ENCODE measurements at regions not wholly inside any gene's neighbourhood (a gene's known extent, or its start where the extent isn't known, plus 50 kb on each side); places are given as distances from the start of the nearest gene placed in this dataset.

- H3K4me3 ChIP-seq (ENCODE audit: control insufficient read depth in 2 of 3, extremely low read depth in 1 of 3, insufficient read depth in 2 of 3, low read depth in 1 of 3, low read length in 3 of 3): no peak overlapping the region
- peaks cover 2% of the 10 kb centered on the region for H3K9me3 ChIP-seq (ENCODE audit: control insufficient read depth, low read depth, low read length)
- no peaks in the 10 kb centered on the region for H3K79me2 ChIP-seq (ENCODE audit: control insufficient read depth, insufficient read depth, low read length)
- no peak for TF ChIP-seq EZH2 (IDR thresholded peaks at IDR 0.05; ENCODE audit: low read length)
- no peak for TF ChIP-seq CTCF (optimal IDR thresholded peaks at IDR 0.05 in 1 of 3, IDR thresholded peaks at IDR 0.05 in 1 of 3, conservative IDR thresholded peaks at IDR 0.05 in 1 of 3; ENCODE audit: extremely low read depth in 1 of 3, insufficient read depth in 2 of 3, low read length in 3 of 3)
- H3K9me1 ChIP-seq (ENCODE audit: control insufficient read depth, extremely low read depth, insufficient read depth, low read length): no peaks in the 10 kb centered on the region
- H4K20me1 ChIP-seq (ENCODE audit: control insufficient read depth, extremely low read depth, insufficient read depth, low read length): no peaks in the 10 kb centered on the region
- no peak overlapping the region for H3K4me2 ChIP-seq (ENCODE audit: control insufficient read depth, extremely low read depth, insufficient read depth, low read depth, low read length)
- DNase-seq (ENCODE audit: low read depth, low spot score) (no peak), FAIRE-seq (no peak)
- dilution Hi-C loops (cut with MboI; ENCODE audit: extremely low pct_ligation_motif_present, low sequenced_read_pairs): no loop called here
- H3K4me1 ChIP-seq (ENCODE audit: control insufficient read depth, extremely low read depth, insufficient read depth, low read length): peaks cover 6% of the 10 kb centered on the region
- no peak overlapping the region for H3K27ac ChIP-seq (ENCODE audit: control insufficient read depth, insufficient read depth, low read length)
- no peaks in the 10 kb centered on the region for H3K36me3 ChIP-seq (ENCODE audit: control insufficient read depth in 2 of 2, extremely low read depth in 1 of 2, insufficient read depth in 2 of 2, low read length in 2 of 2)
- H3K27me3 ChIP-seq (ENCODE audit: control insufficient read depth, extremely low read depth, insufficient read depth, low read length): no peaks in the 10 kb centered on the region
- H2AFZ ChIP-seq (ENCODE audit: control insufficient read depth, low read length): no peak overlapping the region
- H3K9ac ChIP-seq (ENCODE audit: control insufficient read depth, extremely low read depth, insufficient read depth, low read length): no peak overlapping the region
Measured at GRCh38 chr2:150282357-150282756, 205.1 kb downstream of the RND3 start.

GRCh38 chr2:150280231-150280630, 207.2 kb downstream of the RND3 start:
- dilution Hi-C loops (cut with MboI; ENCODE audit: extremely low pct_ligation_motif_present, low sequenced_read_pairs): no loop called here
- no peak overlapping the region for H2AFZ ChIP-seq (ENCODE audit: control insufficient read depth, low read length)

More at GRCh38 chr2:150280231-150280630, 207.2 kb downstream of the RND3 start:
- Histone ChIP-seq H3K9ac (ENCODE audit: control insufficient read depth, extremely low read depth, insufficient read depth, low read length) (no peak overlapping the region), H3K79me2 (ENCODE audit: control insufficient read depth, insufficient read depth, low read length) (no peaks in the 10 kb centered on the region), H3K4me3 (ENCODE audit: control insufficient read depth in 2 of 3, extremely low read depth in 1 of 3, insufficient read depth in 2 of 3, low read depth in 1 of 3, low read length in 3 of 3) (no peak overlapping the region), H3K4me1 (ENCODE audit: control insufficient read depth, extremely low read depth, insufficient read depth, low read length) (no peaks in the 10 kb centered on the region), H3K36me3 (ENCODE audit: control insufficient read depth in 2 of 2, extremely low read depth in 1 of 2, insufficient read depth in 2 of 2, low read length in 2 of 2) (no peaks in the 10 kb centered on the region), H3K9me1 (ENCODE audit: control insufficient read depth, extremely low read depth, insufficient read depth, low read length) (no peaks in the 10 kb centered on the region), H3K27ac (ENCODE audit: control insufficient read depth, insufficient read depth, low read length) (no peak overlapping the region), H4K20me1 (ENCODE audit: control insufficient read depth, extremely low read depth, insufficient read depth, low read length) (no peaks in the 10 kb centered on the region), H3K4me2 (ENCODE audit: control insufficient read depth, extremely low read depth, insufficient read depth, low read depth, low read length) (no peak overlapping the region), H3K9me3 (ENCODE audit: control insufficient read depth, low read depth, low read length) (peaks cover 9% of the 10 kb centered on the region), H3K27me3 (ENCODE audit: control insufficient read depth, extremely low read depth, insufficient read depth, low read length) (no peaks in the 10 kb centered on the region)
- FAIRE-seq (peak; percentile 69), DNase-seq (ENCODE audit: low read depth, low spot score) (no peak)
- TF ChIP-seq CTCF (optimal IDR thresholded peaks at IDR 0.05 in 1 of 3, IDR thresholded peaks at IDR 0.05 in 1 of 3, conservative IDR thresholded peaks at IDR 0.05 in 1 of 3; ENCODE audit: extremely low read depth in 1 of 3, insufficient read depth in 2 of 3, low read length in 3 of 3) (no peak), EZH2 (IDR thresholded peaks at IDR 0.05; ENCODE audit: low read length) (no peak)

Measured in keratinocyte (primary cell).